ENCODE measurements at regions not wholly inside any gene's neighbourhood (a gene's known extent, or its start where the extent isn't known, plus 50 kb on each side); places are given as distances from the start of the nearest gene placed in this dataset.

DNA sequence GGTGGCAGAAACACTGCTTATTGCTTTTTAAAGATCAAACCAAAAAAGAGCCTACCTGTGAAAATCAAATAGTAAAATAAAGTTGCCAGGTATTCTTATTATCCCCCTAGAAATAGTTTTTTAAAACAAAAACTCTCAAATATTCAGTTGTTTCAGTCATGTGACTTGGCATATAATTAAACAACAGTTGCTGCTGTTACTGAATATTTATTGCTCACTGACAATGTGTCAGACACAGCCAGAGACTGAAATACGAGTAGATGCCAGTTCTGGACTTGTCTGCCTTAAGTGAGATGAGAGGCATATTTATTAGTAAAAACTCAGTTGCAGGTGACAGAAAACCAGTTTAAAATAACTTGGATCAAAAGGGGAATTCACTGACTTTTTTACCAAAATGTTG, 106.0 kb upstream of the RAB12 start:
- TF ChIP-seq, protein P1, sequence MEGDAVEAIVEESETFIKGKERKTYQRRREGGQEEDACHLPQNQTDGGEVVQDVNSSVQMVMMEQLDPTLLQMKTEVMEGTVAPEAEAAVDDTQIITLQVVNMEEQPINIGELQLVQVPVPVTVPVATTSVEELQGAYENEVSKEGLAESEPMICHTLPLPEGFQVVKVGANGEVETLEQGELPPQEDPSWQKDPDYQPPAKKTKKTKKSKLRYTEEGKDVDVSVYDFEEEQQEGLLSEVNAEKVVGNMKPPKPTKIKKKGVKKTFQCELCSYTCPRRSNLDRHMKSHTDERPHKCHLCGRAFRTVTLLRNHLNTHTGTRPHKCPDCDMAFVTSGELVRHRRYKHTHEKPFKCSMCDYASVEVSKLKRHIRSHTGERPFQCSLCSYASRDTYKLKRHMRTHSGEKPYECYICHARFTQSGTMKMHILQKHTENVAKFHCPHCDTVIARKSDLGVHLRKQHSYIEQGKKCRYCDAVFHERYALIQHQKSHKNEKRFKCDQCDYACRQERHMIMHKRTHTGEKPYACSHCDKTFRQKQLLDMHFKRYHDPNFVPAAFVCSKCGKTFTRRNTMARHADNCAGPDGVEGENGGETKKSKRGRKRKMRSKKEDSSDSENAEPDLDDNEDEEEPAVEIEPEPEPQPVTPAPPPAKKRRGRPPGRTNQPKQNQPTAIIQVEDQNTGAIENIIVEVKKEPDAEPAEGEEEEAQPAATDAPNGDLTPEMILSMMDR (IDR thresholded peaks at IDR 0.05 in 8 of 11, conservative IDR thresholded peaks at IDR 0.05 in 3 of 11) = no peak
- no peak for TF ChIP-seq POLR2AphosphoS5 (IDR thresholded peaks at IDR 0.05)
